Ovary (tissue), 3 donors: ENCODE measurements at regions not wholly inside any gene's neighbourhood (a gene's known extent, or its start where the extent isn't known, plus 50 kb on each side); places are given as distances from the start of the nearest gene placed in this dataset.

Experiments
- EP300 ChIP-seq: sonication (generic); formaldehyde crosslinking; IDR thresholded peaks from one replicate; pipeline ENCODE4 v1.6.1; 2017; ENCODE audit warnings: antibody characterized with exemption
- POLR2A ChIP-seq: fragments of 450-650 bp; IDR thresholded peaks from one replicate; pipeline ENCODE4 v1.6.1; 2017; ENCODE audit warnings: antibody characterized with exemption, mild to moderate bottlenecking, moderate library complexity
- TF ChIP-seq, protein P1 (sequence below), 3 donors: fragments of 450-650 bp in 2 of 3; fragments of 200-600 bp in 1 of 3; IDR thresholded peaks; one replicate each; pipeline versions ENCODE4 v1.5.1 to v1.8.0; 2016 to 2022; ENCODE audit warnings: antibody characterized with exemption in 3 of 3, mild to moderate bottlenecking in 1 of 3
- donor health status: DM: no; HTN: no; CAD: no.

DNA sequence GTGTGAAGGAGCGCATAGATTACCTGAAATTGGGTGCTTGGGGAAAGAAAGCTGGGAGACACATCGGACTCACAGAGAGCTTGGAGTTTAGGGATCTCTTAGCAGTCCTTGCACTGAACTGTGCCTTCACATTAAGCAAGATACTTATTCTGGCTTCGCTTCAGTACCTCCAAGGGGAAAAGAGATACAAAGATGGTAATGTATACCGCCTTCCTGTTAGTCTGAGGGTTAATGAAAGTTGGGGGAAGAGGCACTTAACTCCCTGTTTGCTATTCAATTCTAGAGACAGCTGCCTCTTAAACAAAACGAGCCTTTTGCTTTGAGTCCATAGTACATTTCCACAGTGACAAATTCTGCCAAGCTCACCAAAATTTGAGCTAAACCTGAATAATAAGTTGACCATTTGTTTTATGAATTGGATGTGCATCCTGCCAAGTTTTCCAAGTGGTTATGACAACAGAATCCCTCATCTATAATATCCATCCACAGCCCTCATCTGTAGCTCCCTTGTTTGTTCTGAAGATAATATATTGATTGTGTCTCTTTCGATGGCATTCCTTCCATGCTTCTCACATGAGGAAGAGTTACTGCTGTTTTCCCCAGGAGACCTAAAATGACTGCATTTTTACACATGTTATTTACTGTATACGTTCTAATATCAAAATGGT is 287.1 kb upstream of the ATP5MC3 start:
- TF ChIP-seq, protein P1, sequence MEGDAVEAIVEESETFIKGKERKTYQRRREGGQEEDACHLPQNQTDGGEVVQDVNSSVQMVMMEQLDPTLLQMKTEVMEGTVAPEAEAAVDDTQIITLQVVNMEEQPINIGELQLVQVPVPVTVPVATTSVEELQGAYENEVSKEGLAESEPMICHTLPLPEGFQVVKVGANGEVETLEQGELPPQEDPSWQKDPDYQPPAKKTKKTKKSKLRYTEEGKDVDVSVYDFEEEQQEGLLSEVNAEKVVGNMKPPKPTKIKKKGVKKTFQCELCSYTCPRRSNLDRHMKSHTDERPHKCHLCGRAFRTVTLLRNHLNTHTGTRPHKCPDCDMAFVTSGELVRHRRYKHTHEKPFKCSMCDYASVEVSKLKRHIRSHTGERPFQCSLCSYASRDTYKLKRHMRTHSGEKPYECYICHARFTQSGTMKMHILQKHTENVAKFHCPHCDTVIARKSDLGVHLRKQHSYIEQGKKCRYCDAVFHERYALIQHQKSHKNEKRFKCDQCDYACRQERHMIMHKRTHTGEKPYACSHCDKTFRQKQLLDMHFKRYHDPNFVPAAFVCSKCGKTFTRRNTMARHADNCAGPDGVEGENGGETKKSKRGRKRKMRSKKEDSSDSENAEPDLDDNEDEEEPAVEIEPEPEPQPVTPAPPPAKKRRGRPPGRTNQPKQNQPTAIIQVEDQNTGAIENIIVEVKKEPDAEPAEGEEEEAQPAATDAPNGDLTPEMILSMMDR (IDR thresholded peaks at IDR 0.05), result no peak
- TF ChIP-seq POLR2A (no peak), EP300 (no peak)
